ENCODE measurements at regions not wholly inside any gene's neighbourhood (a gene's known extent, or its start where the extent isn't known, plus 50 kb on each side); places are given as distances from the start of the nearest gene placed in this dataset.
"Not testable (repeated sequence)": the region's sequence is repeated elsewhere in the genome, so short reads cannot be mapped to it uniquely, and the experiment has no call there.

GRCh38 chr11:38759394-38759793, 2161.4 kb upstream of the RAG2 start:
- Histone ChIP-seq H3K4me2 (ENCODE audit: low read length) (no peak overlapping the region), H4K20me1 (ENCODE audit: insufficient read depth, low read length) (no peaks in the 10 kb centered on the region), H2AFZ (ENCODE audit: low read length) (no peak overlapping the region), H3K79me2 (ENCODE audit: insufficient read depth, low read depth, low read length) (no peaks in the 10 kb centered on the region), H3K9me2 (ENCODE audit: insufficient read depth, low read length) (no peaks in the 10 kb centered on the region), H3K9me3 (ENCODE audit: low read length) (no peaks in the 10 kb centered on the region), H3K36me3 (ENCODE audit: insufficient read depth, low read length) (no peaks in the 10 kb centered on the region), H3K27ac (ENCODE audit: low read depth, low read length, poor library complexity, severe bottlenecking) (no peak overlapping the region), H3K4me3 (ENCODE audit: low read depth, low read length, poor library complexity, severe bottlenecking) (no peak overlapping the region), H3K4me1 (ENCODE audit: insufficient read depth, low read length, poor library complexity, severe bottlenecking) (no peaks in the 10 kb centered on the region)
- ChIA-PET POLR2A (interaction anchor here (0.7 kb wide), 1 partner anchor 24 kb away, joined by 3 read pairs; no protein-coding TSS in a partner anchor), CTCF (ENCODE audit: unreplicated experiment) (no interaction called here)
- BruUV-seq (replicated peaks) = no TSS peak
- TF ChIP-seq EZH2phosphoT487 (IDR thresholded peaks at IDR 0.05; ENCODE audit: borderline replicate concordance, low read depth, low read length) = no peak
- TF ChIP-seq CTCF (conservative IDR thresholded peaks at IDR 0.05; ENCODE audit: low read length) = no peak
- DNase-seq (ENCODE audit: low spot score) = no peak
- intact Hi-C loops (cut with micrococcal nuclease; ENCODE audit: unreplicated experiment) = no loop called here

- Histone ChIP-seq H3K4me3 (ENCODE audit: low read depth, low read length, poor library complexity, severe bottlenecking) (no peak overlapping the region), H2AFZ (ENCODE audit: low read length) (no peak overlapping the region), H3K4me1 (ENCODE audit: insufficient read depth, low read length, poor library complexity, severe bottlenecking) (no peaks in the 10 kb centered on the region), H3K36me3 (ENCODE audit: insufficient read depth, low read length) (no peaks in the 10 kb centered on the region), H3K9me3 (ENCODE audit: low read length) (peaks cover 5% of the 10 kb centered on the region; the same call in 1 of the 2 replicates), H3K4me2 (ENCODE audit: low read length) (no peak overlapping the region), H3K9me2 (ENCODE audit: insufficient read depth, low read length) (no peaks in the 10 kb centered on the region), H4K20me1 (ENCODE audit: insufficient read depth, low read length) (no peaks in the 10 kb centered on the region), H3K27ac (ENCODE audit: low read depth, low read length, poor library complexity, severe bottlenecking) (no peak overlapping the region), H3K79me2 (ENCODE audit: insufficient read depth, low read depth, low read length) (no peaks in the 10 kb centered on the region)
- BruUV-seq (replicated peaks) = no TSS peak
- intact Hi-C loops (cut with micrococcal nuclease; ENCODE audit: unreplicated experiment) = no loop called here
- TF ChIP-seq CTCF (conservative IDR thresholded peaks at IDR 0.05; ENCODE audit: low read length) (no peak), EZH2phosphoT487 (IDR thresholded peaks at IDR 0.05; ENCODE audit: borderline replicate concordance, low read depth, low read length) (no peak)
- DNase-seq (ENCODE audit: low spot score) = no peak
- ChIA-PET CTCF (ENCODE audit: unreplicated experiment) (no interaction called here), POLR2A (interaction anchor here (0.8 kb wide), 1 partner anchor 17 kb away, joined by 3 read pairs; no protein-coding TSS in a partner anchor)
These were observed 2158.5 kb upstream of the RAG2 start for GRCh38 chr11:38756537-38756936.

GRCh38 chr11:38751421-38751820, 2153.4 kb upstream of the RAG2 start:
- H3K4me2 ChIP-seq (ENCODE audit: low read length) = no peak overlapping the region
- BruUV-seq (replicated peaks) = no TSS peak
- H3K27ac ChIP-seq (ENCODE audit: low read depth, low read length, poor library complexity, severe bottlenecking) = no peak overlapping the region
- intact Hi-C loops (cut with micrococcal nuclease; ENCODE audit: unreplicated experiment) = no loop called here
- no peaks in the 10 kb centered on the region for H4K20me1 ChIP-seq (ENCODE audit: insufficient read depth, low read length)
- TF ChIP-seq EZH2phosphoT487 (IDR thresholded peaks at IDR 0.05; ENCODE audit: borderline replicate concordance, low read depth, low read length) = no peak
- no peak for TF ChIP-seq CTCF (conservative IDR thresholded peaks at IDR 0.05; ENCODE audit: low read length)
- no peak overlapping the region for H3K4me3 ChIP-seq (ENCODE audit: low read depth, low read length, poor library complexity, severe bottlenecking)
- POLR2A ChIA-PET = no interaction called here
- no peaks in the 10 kb centered on the region for H3K4me1 ChIP-seq (ENCODE audit: insufficient read depth, low read length, poor library complexity, severe bottlenecking)
- no peaks in the 10 kb centered on the region for H3K9me2 ChIP-seq (ENCODE audit: insufficient read depth, low read length)
- peaks cover 6% of the 10 kb centered on the region; the same call in 1 of the 2 replicates for H3K9me3 ChIP-seq (ENCODE audit: low read length)
- H3K36me3 ChIP-seq (ENCODE audit: insufficient read depth, low read length) = no peaks in the 10 kb centered on the region
- H3K79me2 ChIP-seq (ENCODE audit: insufficient read depth, low read depth, low read length) = no peaks in the 10 kb centered on the region
- CTCF ChIA-PET (ENCODE audit: unreplicated experiment) = no interaction called here
- H2AFZ ChIP-seq (ENCODE audit: low read length) = no peak overlapping the region
- no peak for DNase-seq (ENCODE audit: low spot score)

- H3K9me2 ChIP-seq (ENCODE audit: insufficient read depth, low read length); POLR2A ChIA-PET; H3K4me2 ChIP-seq (ENCODE audit: low read length); H3K4me3 ChIP-seq (ENCODE audit: low read depth, low read length, poor library complexity, severe bottlenecking); DNase-seq (ENCODE audit: low spot score); H3K4me1 ChIP-seq (ENCODE audit: insufficient read depth, low read length, poor library complexity, severe bottlenecking); H3K79me2 ChIP-seq (ENCODE audit: insufficient read depth, low read depth, low read length); H3K36me3 ChIP-seq (ENCODE audit: insufficient read depth, low read length); H3K27ac ChIP-seq (ENCODE audit: low read depth, low read length, poor library complexity, severe bottlenecking); BruUV-seq (replicated peaks); H2AFZ ChIP-seq (ENCODE audit: low read length); H3K9me3 ChIP-seq (ENCODE audit: low read length); CTCF ChIA-PET (ENCODE audit: unreplicated experiment); H4K20me1 ChIP-seq (ENCODE audit: insufficient read depth, low read length); intact Hi-C loops (cut with micrococcal nuclease; ENCODE audit: unreplicated experiment): not testable (repeated sequence)
These were observed 2148.5 kb upstream of the RAG2 start for GRCh38 chr11:38746516-38746915.

All from OCI-LY7 (cell line).